ENCODE measurements at regions not wholly inside any gene's neighbourhood (a gene's known extent, or its start where the extent isn't known, plus 50 kb on each side); places are given as distances from the start of the nearest gene placed in this dataset.

DNA sequence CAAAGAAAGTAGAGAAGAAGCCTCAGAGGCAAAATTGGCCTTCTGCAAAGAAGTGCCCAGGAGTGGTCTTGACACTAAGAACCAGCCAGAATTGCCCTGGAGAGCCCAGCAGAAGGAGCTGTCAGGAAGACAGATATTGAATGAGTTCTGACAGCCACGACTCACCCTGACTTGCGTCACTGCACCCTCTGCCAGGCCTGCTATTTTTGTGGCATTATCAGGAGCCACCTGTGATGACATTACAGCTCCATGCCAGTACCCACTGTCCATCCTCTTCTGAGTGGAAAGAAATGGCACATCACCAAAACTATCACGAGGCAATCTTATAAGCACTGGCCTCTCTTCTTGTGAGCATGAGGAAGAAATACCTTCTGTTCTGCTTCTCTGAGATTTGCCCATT lies 67.7 kb downstream of the SMIM20 start:
- no peaks in the 10 kb centered on the region for H3K79me2 ChIP-seq (ENCODE audit: insufficient read depth, low read length)
- DNase-seq (no peak), ATAC-seq (ENCODE audit: insufficient read depth, low read depth) (no peak)
- no peaks in the 10 kb centered on the region for H3K27me3 ChIP-seq (ENCODE audit: insufficient read depth, low read length, poor library complexity)
- no peak overlapping the region for H3K27ac ChIP-seq (ENCODE audit: low read length)
- no peak for TF ChIP-seq EZH2 (IDR thresholded peaks at IDR 0.05; ENCODE audit: borderline replicate concordance, low read depth, low read length, severe bottlenecking)
- TF ChIP-seq, protein P1, sequence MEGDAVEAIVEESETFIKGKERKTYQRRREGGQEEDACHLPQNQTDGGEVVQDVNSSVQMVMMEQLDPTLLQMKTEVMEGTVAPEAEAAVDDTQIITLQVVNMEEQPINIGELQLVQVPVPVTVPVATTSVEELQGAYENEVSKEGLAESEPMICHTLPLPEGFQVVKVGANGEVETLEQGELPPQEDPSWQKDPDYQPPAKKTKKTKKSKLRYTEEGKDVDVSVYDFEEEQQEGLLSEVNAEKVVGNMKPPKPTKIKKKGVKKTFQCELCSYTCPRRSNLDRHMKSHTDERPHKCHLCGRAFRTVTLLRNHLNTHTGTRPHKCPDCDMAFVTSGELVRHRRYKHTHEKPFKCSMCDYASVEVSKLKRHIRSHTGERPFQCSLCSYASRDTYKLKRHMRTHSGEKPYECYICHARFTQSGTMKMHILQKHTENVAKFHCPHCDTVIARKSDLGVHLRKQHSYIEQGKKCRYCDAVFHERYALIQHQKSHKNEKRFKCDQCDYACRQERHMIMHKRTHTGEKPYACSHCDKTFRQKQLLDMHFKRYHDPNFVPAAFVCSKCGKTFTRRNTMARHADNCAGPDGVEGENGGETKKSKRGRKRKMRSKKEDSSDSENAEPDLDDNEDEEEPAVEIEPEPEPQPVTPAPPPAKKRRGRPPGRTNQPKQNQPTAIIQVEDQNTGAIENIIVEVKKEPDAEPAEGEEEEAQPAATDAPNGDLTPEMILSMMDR (IDR thresholded peaks at IDR 0.05; ENCODE audit: borderline replicate concordance, extremely low read depth, low read length, poor library complexity, severe bottlenecking) = no peak
- H2AFZ ChIP-seq (ENCODE audit: low read depth, low read length) = no peak overlapping the region
- H3K9ac ChIP-seq (ENCODE audit: low read depth, low read length) = no peak overlapping the region
- H4K20me1 ChIP-seq (ENCODE audit: insufficient read depth, low read length) = no peaks in the 10 kb centered on the region
- no peaks in the 10 kb centered on the region for H3K9me3 ChIP-seq (ENCODE audit: insufficient read depth, low read length, severe bottlenecking)
- H3K4me2 ChIP-seq (ENCODE audit: insufficient read depth, low read length) = no peak overlapping the region
- H3K36me3 ChIP-seq (ENCODE audit: insufficient read depth, low read length) = no peaks in the 10 kb centered on the region
- H3K4me1 ChIP-seq (ENCODE audit: insufficient read depth, low read length) = no peaks in the 10 kb centered on the region
- no peak overlapping the region for H3K4me3 ChIP-seq (ENCODE audit: low read depth in 1 of 2, low read length in 2 of 2)

DNA sequence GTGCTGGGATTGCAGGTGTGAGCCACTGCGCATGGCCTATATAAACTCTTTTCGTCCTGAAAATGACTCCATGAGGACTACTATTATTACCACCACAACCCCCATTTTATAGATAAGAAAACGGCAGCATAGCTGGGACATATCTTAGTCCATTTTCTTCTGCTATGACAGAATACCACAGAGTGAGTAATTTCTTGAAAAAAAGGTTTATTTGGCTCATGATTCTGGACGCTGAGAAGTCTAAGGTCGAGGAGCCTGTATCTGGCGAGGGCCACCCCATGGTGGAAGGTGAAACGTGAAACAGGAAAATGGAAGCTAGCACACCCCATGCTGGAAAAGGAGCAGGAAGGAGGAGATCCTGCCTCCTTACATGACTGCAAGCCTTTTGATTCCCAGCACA lies 68.9 kb downstream of the SMIM20 start:
- H3K9ac ChIP-seq (ENCODE audit: low read depth, low read length) = no peak overlapping the region
- no peaks in the 10 kb centered on the region for H3K27me3 ChIP-seq (ENCODE audit: insufficient read depth, low read length, poor library complexity)
- H3K4me1 ChIP-seq (ENCODE audit: insufficient read depth, low read length) = no peaks in the 10 kb centered on the region
- H3K9me3 ChIP-seq (ENCODE audit: insufficient read depth, low read length, severe bottlenecking) = no peaks in the 10 kb centered on the region
- no peaks in the 10 kb centered on the region for H4K20me1 ChIP-seq (ENCODE audit: insufficient read depth, low read length)
- H3K36me3 ChIP-seq (ENCODE audit: insufficient read depth, low read length) = no peaks in the 10 kb centered on the region
- H3K4me2 ChIP-seq (ENCODE audit: insufficient read depth, low read length) = no peak overlapping the region
- DNase-seq = no peak
- no peak overlapping the region for H3K27ac ChIP-seq (ENCODE audit: low read length)
- no peak overlapping the region for H3K4me3 ChIP-seq (ENCODE audit: low read depth in 1 of 2, low read length in 2 of 2)
- TF ChIP-seq EZH2 (IDR thresholded peaks at IDR 0.05; ENCODE audit: borderline replicate concordance, low read depth, low read length, severe bottlenecking) = no peak
- TF ChIP-seq, protein P1 (IDR thresholded peaks at IDR 0.05; ENCODE audit: borderline replicate concordance, extremely low read depth, low read length, poor library complexity, severe bottlenecking) = no peak
- no peaks in the 10 kb centered on the region for H3K79me2 ChIP-seq (ENCODE audit: insufficient read depth, low read length)
- no peak for ATAC-seq (ENCODE audit: insufficient read depth, low read depth)
- H2AFZ ChIP-seq (ENCODE audit: low read depth, low read length) = no peak overlapping the region

DNA sequence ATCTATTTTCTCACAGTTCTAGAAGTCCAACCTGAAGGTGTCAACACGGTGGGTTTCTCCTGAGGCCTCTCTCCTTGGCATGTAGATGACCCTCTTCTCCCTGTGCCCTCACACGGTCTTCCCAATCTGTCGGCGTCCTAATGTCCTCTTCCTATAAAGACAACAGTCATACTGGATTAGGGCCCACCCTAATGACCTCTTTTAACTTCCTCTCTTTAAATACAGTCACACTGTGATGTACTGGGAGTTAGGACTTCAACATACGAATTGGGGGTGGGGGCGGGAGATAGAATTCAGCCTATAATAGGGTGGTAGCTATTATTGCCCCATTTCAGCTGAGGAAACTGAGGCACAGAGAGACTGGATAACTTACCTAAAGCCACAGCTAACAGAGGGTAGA lies 70.2 kb downstream of the SMIM20 start:
- Histone ChIP-seq H3K79me2 (ENCODE audit: insufficient read depth, low read length) (no peaks in the 10 kb centered on the region), H3K9me3 (ENCODE audit: insufficient read depth, low read length, severe bottlenecking) (no peaks in the 10 kb centered on the region), H3K9ac (ENCODE audit: low read depth, low read length) (no peak overlapping the region), H3K27ac (ENCODE audit: low read length) (no peak overlapping the region), H3K27me3 (ENCODE audit: insufficient read depth, low read length, poor library complexity) (no peaks in the 10 kb centered on the region), H3K4me2 (ENCODE audit: insufficient read depth, low read length) (no peak overlapping the region), H2AFZ (ENCODE audit: low read depth, low read length) (no peak overlapping the region), H3K36me3 (ENCODE audit: insufficient read depth, low read length) (no peaks in the 10 kb centered on the region), H3K4me3 (ENCODE audit: low read depth in 1 of 2, low read length in 2 of 2) (no peak overlapping the region), H4K20me1 (ENCODE audit: insufficient read depth, low read length) (no peaks in the 10 kb centered on the region), H3K4me1 (ENCODE audit: insufficient read depth, low read length) (no peaks in the 10 kb centered on the region)
- TF ChIP-seq, protein P1 (IDR thresholded peaks at IDR 0.05; ENCODE audit: borderline replicate concordance, extremely low read depth, low read length, poor library complexity, severe bottlenecking) = no peak
- no peak for TF ChIP-seq EZH2 (IDR thresholded peaks at IDR 0.05; ENCODE audit: borderline replicate concordance, low read depth, low read length, severe bottlenecking)
- DNase-seq (no peak), ATAC-seq (ENCODE audit: insufficient read depth, low read depth) (no peak)

DNA sequence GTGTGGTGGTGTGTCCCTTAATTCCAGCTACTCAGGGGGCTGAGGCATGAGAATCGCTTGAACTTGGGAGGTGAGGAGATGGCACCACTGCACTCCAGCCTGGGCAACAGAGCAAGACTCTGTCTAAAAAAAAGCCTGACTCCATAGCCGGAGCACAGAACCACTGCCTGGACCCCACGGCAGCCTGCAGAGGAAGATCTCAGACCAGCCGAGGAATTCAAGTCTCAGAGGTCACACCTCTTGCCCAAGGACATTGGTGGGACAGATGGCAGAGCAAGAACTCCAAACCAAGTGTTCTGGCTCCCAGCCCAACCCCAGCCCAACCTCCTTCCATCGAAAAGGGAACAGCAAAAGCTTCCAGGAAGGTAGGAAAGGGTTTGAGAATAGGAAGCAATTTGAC lies 70.8 kb downstream of the SMIM20 start:
- no peaks in the 10 kb centered on the region for H3K36me3 ChIP-seq (ENCODE audit: insufficient read depth, low read length)
- TF ChIP-seq, protein P1 (IDR thresholded peaks at IDR 0.05; ENCODE audit: borderline replicate concordance, extremely low read depth, low read length, poor library complexity, severe bottlenecking) = no peak
- no peak for TF ChIP-seq EZH2 (IDR thresholded peaks at IDR 0.05; ENCODE audit: borderline replicate concordance, low read depth, low read length, severe bottlenecking)
- H3K27me3 ChIP-seq (ENCODE audit: insufficient read depth, low read length, poor library complexity) = no peaks in the 10 kb centered on the region
- no peak overlapping the region for H2AFZ ChIP-seq (ENCODE audit: low read depth, low read length)
- H3K9me3 ChIP-seq (ENCODE audit: insufficient read depth, low read length, severe bottlenecking) = no peaks in the 10 kb centered on the region
- ATAC-seq (ENCODE audit: insufficient read depth, low read depth) (no peak), DNase-seq (no peak)
- no peaks in the 10 kb centered on the region for H3K4me1 ChIP-seq (ENCODE audit: insufficient read depth, low read length)
- H3K79me2 ChIP-seq (ENCODE audit: insufficient read depth, low read length) = no peaks in the 10 kb centered on the region
- no peak overlapping the region for H3K27ac ChIP-seq (ENCODE audit: low read length)
- H3K4me3 ChIP-seq (ENCODE audit: low read depth in 1 of 2, low read length in 2 of 2) = no peak overlapping the region
- no peak overlapping the region for H3K9ac ChIP-seq (ENCODE audit: low read depth, low read length)
- H3K4me2 ChIP-seq (ENCODE audit: insufficient read depth, low read length) = no peak overlapping the region
- no peaks in the 10 kb centered on the region for H4K20me1 ChIP-seq (ENCODE audit: insufficient read depth, low read length)
